ENCODE measurements at regions not wholly inside any gene's neighbourhood (a gene's known extent, or its start where the extent isn't known, plus 50 kb on each side); places are given as distances from the start of the nearest gene placed in this dataset.

- H3K4me1 ChIP-seq (ENCODE audit: control insufficient read depth in 3 of 3, insufficient read depth in 3 of 3, low read length in 3 of 3): no peaks in the 10 kb centered on the region
- H3K36me3 ChIP-seq (ENCODE audit: control insufficient read depth in 3 of 3, insufficient read depth in 3 of 3, low read length in 3 of 3): no peaks in the 10 kb centered on the region
- no peaks in the 10 kb centered on the region for H3K9me3 ChIP-seq (ENCODE audit: control insufficient read depth in 3 of 3, low read length in 3 of 3)
- no peak overlapping the region for H3K9ac ChIP-seq (ENCODE audit: low read depth in 1 of 3, low read length in 3 of 3)
- H3K27ac ChIP-seq (ENCODE audit: low read depth, low read length): no peak overlapping the region
- no peak overlapping the region for H3K4me3 ChIP-seq (ENCODE audit: low read length in 3 of 3)
- H3K27me3 ChIP-seq (ENCODE audit: control insufficient read depth in 3 of 3, insufficient read depth in 3 of 3, low read length in 3 of 3): no peaks in the 10 kb centered on the region
Measured at GRCh38 chr3:162119651-162120050, 623.0 kb downstream of the OTOL1 start.

- H3K4me1 ChIP-seq (ENCODE audit: control insufficient read depth in 3 of 3, insufficient read depth in 3 of 3, low read length in 3 of 3): no peaks in the 10 kb centered on the region
- no peak overlapping the region for H3K4me3 ChIP-seq (ENCODE audit: low read length in 3 of 3)
- no peak overlapping the region for H3K27ac ChIP-seq (ENCODE audit: low read depth, low read length)
- no peaks in the 10 kb centered on the region for H3K9me3 ChIP-seq (ENCODE audit: control insufficient read depth in 3 of 3, low read length in 3 of 3)
- H3K36me3 ChIP-seq (ENCODE audit: control insufficient read depth in 3 of 3, insufficient read depth in 3 of 3, low read length in 3 of 3): no peaks in the 10 kb centered on the region
- H3K27me3 ChIP-seq (ENCODE audit: control insufficient read depth in 3 of 3, insufficient read depth in 3 of 3, low read length in 3 of 3): no peaks in the 10 kb centered on the region
- no peak overlapping the region for H3K9ac ChIP-seq (ENCODE audit: low read depth in 1 of 3, low read length in 3 of 3)
Measured at GRCh38 chr3:162122405-162122804, 625.8 kb downstream of the OTOL1 start.

GRCh38 chr3:162125790-162126189 lies 629.2 kb downstream of the OTOL1 start:
- Histone ChIP-seq H3K36me3 (ENCODE audit: control insufficient read depth in 3 of 3, insufficient read depth in 3 of 3, low read length in 3 of 3) (no peaks in the 10 kb centered on the region), H3K4me1 (ENCODE audit: control insufficient read depth in 3 of 3, insufficient read depth in 3 of 3, low read length in 3 of 3) (no peaks in the 10 kb centered on the region), H3K27ac (ENCODE audit: low read depth, low read length) (no peak overlapping the region), H3K9me3 (ENCODE audit: control insufficient read depth in 3 of 3, low read length in 3 of 3) (no peaks in the 10 kb centered on the region), H3K27me3 (ENCODE audit: control insufficient read depth in 3 of 3, insufficient read depth in 3 of 3, low read length in 3 of 3) (no peaks in the 10 kb centered on the region), H3K9ac (ENCODE audit: low read depth in 1 of 3, low read length in 3 of 3) (no peak overlapping the region), H3K4me3 (ENCODE audit: low read length in 3 of 3) (no peak overlapping the region)

- Histone ChIP-seq H3K4me3 (ENCODE audit: low read length in 3 of 3) (no peak overlapping the region), H3K36me3 (ENCODE audit: control insufficient read depth in 3 of 3, insufficient read depth in 3 of 3, low read length in 3 of 3) (no peaks in the 10 kb centered on the region), H3K27me3 (ENCODE audit: control insufficient read depth in 3 of 3, insufficient read depth in 3 of 3, low read length in 3 of 3) (no peaks in the 10 kb centered on the region)
Measured at GRCh38 chr3:162130582-162130981, 634.0 kb downstream of the OTOL1 start.

GRCh38 chr3:162132981-162133380 lies 636.4 kb downstream of the OTOL1 start:
- H3K4me1 ChIP-seq (ENCODE audit: control insufficient read depth in 3 of 3, insufficient read depth in 3 of 3, low read length in 3 of 3): no peaks in the 10 kb centered on the region
- H3K36me3 ChIP-seq (ENCODE audit: control insufficient read depth in 3 of 3, insufficient read depth in 3 of 3, low read length in 3 of 3): no peaks in the 10 kb centered on the region
- no peak overlapping the region for H3K27ac ChIP-seq (ENCODE audit: low read depth, low read length)
- H3K9ac ChIP-seq (ENCODE audit: low read depth in 1 of 3, low read length in 3 of 3): no peak overlapping the region
- H3K27me3 ChIP-seq (ENCODE audit: control insufficient read depth in 3 of 3, insufficient read depth in 3 of 3, low read length in 3 of 3): no peaks in the 10 kb centered on the region
- no peak overlapping the region for H3K4me3 ChIP-seq (ENCODE audit: low read length in 3 of 3)
- no peaks in the 10 kb centered on the region for H3K9me3 ChIP-seq (ENCODE audit: control insufficient read depth in 3 of 3, low read length in 3 of 3)

More at GRCh38 chr3:162130582-162130981, 634.0 kb downstream of the OTOL1 start:
- Histone ChIP-seq H3K9me3 (ENCODE audit: control insufficient read depth in 3 of 3, low read length in 3 of 3) (no peaks in the 10 kb centered on the region), H3K4me1 (ENCODE audit: control insufficient read depth in 3 of 3, insufficient read depth in 3 of 3, low read length in 3 of 3) (no peaks in the 10 kb centered on the region), H3K9ac (ENCODE audit: low read depth in 1 of 3, low read length in 3 of 3) (no peak overlapping the region), H3K27ac (ENCODE audit: low read depth, low read length) (no peak overlapping the region)

- no peak overlapping the region for H3K4me3 ChIP-seq (ENCODE audit: low read length in 3 of 3)
- no peak overlapping the region for H3K9ac ChIP-seq (ENCODE audit: low read depth in 1 of 3, low read length in 3 of 3)
- no peaks in the 10 kb centered on the region for H3K4me1 ChIP-seq (ENCODE audit: control insufficient read depth in 3 of 3, insufficient read depth in 3 of 3, low read length in 3 of 3)
- no peak overlapping the region for H3K27ac ChIP-seq (ENCODE audit: low read depth, low read length)
- H3K9me3 ChIP-seq (ENCODE audit: control insufficient read depth in 3 of 3, low read length in 3 of 3): no peaks in the 10 kb centered on the region
- no peaks in the 10 kb centered on the region for H3K27me3 ChIP-seq (ENCODE audit: control insufficient read depth in 3 of 3, insufficient read depth in 3 of 3, low read length in 3 of 3)
- H3K36me3 ChIP-seq (ENCODE audit: control insufficient read depth in 3 of 3, insufficient read depth in 3 of 3, low read length in 3 of 3): no peaks in the 10 kb centered on the region
Measured at GRCh38 chr3:162134571-162134970, 638.0 kb downstream of the OTOL1 start.

GRCh38 chr3:162136136-162136535 lies 639.5 kb downstream of the OTOL1 start:
- Histone ChIP-seq H3K4me3 (ENCODE audit: low read length in 3 of 3) (no peak overlapping the region), H3K9me3 (ENCODE audit: control insufficient read depth in 3 of 3, low read length in 3 of 3) (no peaks in the 10 kb centered on the region), H3K27me3 (ENCODE audit: control insufficient read depth in 3 of 3, insufficient read depth in 3 of 3, low read length in 3 of 3) (no peaks in the 10 kb centered on the region), H3K9ac (ENCODE audit: low read depth in 1 of 3, low read length in 3 of 3) (no peak overlapping the region), H3K4me1 (ENCODE audit: control insufficient read depth in 3 of 3, insufficient read depth in 3 of 3, low read length in 3 of 3) (no peaks in the 10 kb centered on the region), H3K36me3 (ENCODE audit: control insufficient read depth in 3 of 3, insufficient read depth in 3 of 3, low read length in 3 of 3) (no peaks in the 10 kb centered on the region), H3K27ac (ENCODE audit: low read depth, low read length) (no peak overlapping the region)

GRCh38 chr3:162138509-162138908 lies 641.9 kb downstream of the OTOL1 start:
- Histone ChIP-seq H3K36me3 (ENCODE audit: control insufficient read depth in 3 of 3, insufficient read depth in 3 of 3, low read length in 3 of 3) (no peaks in the 10 kb centered on the region), H3K9ac (ENCODE audit: low read depth in 1 of 3, low read length in 3 of 3) (no peak overlapping the region), H3K27ac (ENCODE audit: low read depth, low read length) (no peak overlapping the region), H3K4me3 (ENCODE audit: low read length in 3 of 3) (no peak overlapping the region), H3K4me1 (ENCODE audit: control insufficient read depth in 3 of 3, insufficient read depth in 3 of 3, low read length in 3 of 3) (no peaks in the 10 kb centered on the region), H3K9me3 (ENCODE audit: control insufficient read depth in 3 of 3, low read length in 3 of 3) (no peaks in the 10 kb centered on the region), H3K27me3 (ENCODE audit: control insufficient read depth in 3 of 3, insufficient read depth in 3 of 3, low read length in 3 of 3) (no peaks in the 10 kb centered on the region)

GRCh38 chr3:162139841-162140240 lies 643.2 kb downstream of the OTOL1 start:
- Histone ChIP-seq H3K4me1 (ENCODE audit: control insufficient read depth in 3 of 3, insufficient read depth in 3 of 3, low read length in 3 of 3) (no peaks in the 10 kb centered on the region), H3K9me3 (ENCODE audit: control insufficient read depth in 3 of 3, low read length in 3 of 3) (no peaks in the 10 kb centered on the region), H3K27me3 (ENCODE audit: control insufficient read depth in 3 of 3, insufficient read depth in 3 of 3, low read length in 3 of 3) (no peaks in the 10 kb centered on the region), H3K27ac (ENCODE audit: low read depth, low read length) (no peak overlapping the region), H3K4me3 (ENCODE audit: low read length in 3 of 3) (no peak overlapping the region), H3K9ac (ENCODE audit: low read depth in 1 of 3, low read length in 3 of 3) (no peak overlapping the region), H3K36me3 (ENCODE audit: control insufficient read depth in 3 of 3, insufficient read depth in 3 of 3, low read length in 3 of 3) (no peaks in the 10 kb centered on the region)

- no peak overlapping the region for H3K27ac ChIP-seq (ENCODE audit: low read depth, low read length)
- no peaks in the 10 kb centered on the region for H3K9me3 ChIP-seq (ENCODE audit: control insufficient read depth in 3 of 3, low read length in 3 of 3)
- no peaks in the 10 kb centered on the region for H3K4me1 ChIP-seq (ENCODE audit: control insufficient read depth in 3 of 3, insufficient read depth in 3 of 3, low read length in 3 of 3)
- no peaks in the 10 kb centered on the region for H3K27me3 ChIP-seq (ENCODE audit: control insufficient read depth in 3 of 3, insufficient read depth in 3 of 3, low read length in 3 of 3)
- H3K9ac ChIP-seq (ENCODE audit: low read depth in 1 of 3, low read length in 3 of 3): no peak overlapping the region
- no peak overlapping the region for H3K4me3 ChIP-seq (ENCODE audit: low read length in 3 of 3)
- H3K36me3 ChIP-seq (ENCODE audit: control insufficient read depth in 3 of 3, insufficient read depth in 3 of 3, low read length in 3 of 3): no peaks in the 10 kb centered on the region
Measured at GRCh38 chr3:162141272-162141791, 644.7 kb downstream of the OTOL1 start.

- H3K9ac ChIP-seq (ENCODE audit: low read depth in 1 of 3, low read length in 3 of 3): no peak overlapping the region
- H3K36me3 ChIP-seq (ENCODE audit: control insufficient read depth in 3 of 3, insufficient read depth in 3 of 3, low read length in 3 of 3): no peaks in the 10 kb centered on the region
- H3K4me1 ChIP-seq (ENCODE audit: control insufficient read depth in 3 of 3, insufficient read depth in 3 of 3, low read length in 3 of 3): no peaks in the 10 kb centered on the region
- H3K27ac ChIP-seq (ENCODE audit: low read depth, low read length): no peak overlapping the region
- H3K4me3 ChIP-seq (ENCODE audit: low read length in 3 of 3): no peak overlapping the region
- H3K9me3 ChIP-seq (ENCODE audit: control insufficient read depth in 3 of 3, low read length in 3 of 3): no peaks in the 10 kb centered on the region
- no peaks in the 10 kb centered on the region for H3K27me3 ChIP-seq (ENCODE audit: control insufficient read depth in 3 of 3, insufficient read depth in 3 of 3, low read length in 3 of 3)
Measured at GRCh38 chr3:162142511-162142910, 645.9 kb downstream of the OTOL1 start.

All from skeletal muscle tissue (tissue), 3 donors.